Gastrocnemius medialis (tissue), 4 donors: ENCODE measurements at regions not wholly inside any gene's neighbourhood (a gene's known extent, or its start where the extent isn't known, plus 50 kb on each side); places are given as distances from the start of the nearest gene placed in this dataset.

Experiments used
- ATAC-seq, 2 donors: fragments of 150-250 bp; one replicate each; pipeline ENCODE4 v1.9.1; 2016
- DNase-seq, 2 donors: peaks; one replicate each; pipeline ENCODE4 v3.0.0-alpha.2; 2019
- H3K27ac ChIP-seq, 4 donors: fragments of 200-600 bp; sonication (generic); 1 replicate in 1 of 4; 2 replicates in 3 of 4; pipeline ENCODE4 v1.5.1; 2016 to 2018; ENCODE audit warnings: mild to moderate bottlenecking in 2 of 4, moderate library complexity in 1 of 4
- H3K27me3 ChIP-seq, 3 donors: fragments of 200-600 bp; sonication (generic) in 2 of 3; 1 replicate in 1 of 3; 2 replicates in 2 of 3; pipeline versions ENCODE4 v1.5.1 to v1.6.0; 2016 to 2019; ENCODE audit warnings: mild to moderate bottlenecking in 1 of 3, moderate library complexity in 1 of 3
- H3K36me3 ChIP-seq, 2 donors: fragments of 200-600 bp; sonication (generic) in 1 of 2; one replicate each; pipeline ENCODE4 v1.5.1; 2017 to 2018
- H3K4me1 ChIP-seq, 2 donors: fragments of 200-600 bp; sonication (generic) in 1 of 2; one replicate each; pipeline ENCODE4 v1.5.1; 2016 to 2017; ENCODE audit warnings: mild to moderate bottlenecking in 2 of 2
- H3K4me3 ChIP-seq, 4 donors: fragments of 200-600 bp; sonication (generic) in 3 of 4; 1 replicate in 1 of 4; 2 replicates in 3 of 4; pipeline ENCODE4 v1.5.1; 2016 to 2019; ENCODE audit warnings: mild to moderate bottlenecking in 2 of 4
- H3K9me3 ChIP-seq, 3 donors: fragments of 200-600 bp; sonication (generic) in 2 of 3; 1 replicate in 1 of 3; 2 replicates in 2 of 3; pipeline ENCODE4 v1.5.1; 2016 to 2019
- POLR2A ChIP-seq, 2 donors: fragments of 450-650 bp; IDR thresholded peaks; one replicate each; pipeline ENCODE4 v1.6.1; 2017; ENCODE audit warnings: antibody characterized with exemption in 2 of 2, mild to moderate bottlenecking in 2 of 2, moderate library complexity in 2 of 2
- in situ Hi-C, 4 donors: fragments of 200-750 bp; cut with MboI; loops; one replicate each; pipeline versions ENCODE4 v1.15.0 to v1.8.0; 2017; ENCODE audit warnings: low sequenced_read_pairs in 4 of 4
- intact Hi-C: fragments of 100-400 bp; cut with DNase I; formaldehyde crosslinking; loops from one replicate; pipeline ENCODE4 v1.15.1; 2023; ENCODE audit warnings: low total_unique reads
- TF ChIP-seq, protein P1 (sequence below), 5 experiments: fragments of 450-650 bp in 3 of 5; fragments of 200-600 bp in 2 of 5; sonication (generic) in 2 of 5; IDR thresholded peaks in 4 of 5; conservative IDR thresholded peaks in 1 of 5; 1 replicate in 4 of 5; 2 replicates in 1 of 5; pipeline ENCODE4 v1.5.1; 2016 to 2019; ENCODE audit warnings: antibody characterized with exemption in 5 of 5, mild to moderate bottlenecking in 3 of 5, moderate library complexity in 3 of 5

DNA sequence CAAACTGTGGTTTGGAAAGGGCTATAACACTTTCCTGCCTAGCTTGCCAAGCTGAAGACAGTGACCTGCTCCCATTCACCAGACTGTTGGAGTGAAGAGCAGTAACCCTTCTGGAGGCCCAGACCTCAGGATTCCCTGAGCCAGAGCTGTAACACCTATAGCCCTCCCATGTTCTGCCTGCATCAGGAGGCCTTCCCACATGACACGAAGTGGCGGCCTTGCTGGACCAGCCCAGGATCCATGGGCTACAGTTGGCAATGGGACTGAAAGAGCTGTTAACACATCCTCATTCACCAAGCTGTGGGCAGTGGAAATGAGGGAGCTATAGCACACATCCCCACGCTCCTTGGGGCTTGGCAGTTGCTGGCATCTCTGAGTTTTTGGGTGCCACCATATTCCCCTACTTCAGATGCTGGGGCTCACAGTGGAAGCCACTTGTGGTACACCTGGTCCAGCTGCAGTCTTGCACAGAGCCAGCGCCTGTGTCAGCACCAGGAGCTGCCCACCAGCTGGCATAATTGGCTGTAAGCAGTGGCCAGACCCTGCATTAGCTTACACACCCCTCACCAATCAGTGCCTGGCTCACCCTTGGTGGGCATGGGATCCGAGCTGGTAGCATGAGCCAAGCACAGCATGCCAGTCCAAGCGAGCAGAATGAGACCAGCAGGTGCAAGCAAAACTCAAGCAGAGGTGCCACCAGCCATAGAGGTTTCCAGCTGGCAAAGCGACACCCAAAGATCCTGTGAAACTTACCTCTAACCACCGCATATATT, 1029.3 kb downstream of the TECRL start:
- Histone ChIP-seq H3K27ac (no peak overlapping the region), H3K4me1 (no peaks in the 10 kb centered on the region), H3K27me3 (no peaks in the 10 kb centered on the region), H3K36me3 (no peaks in the 10 kb centered on the region), H3K4me3 (no peak overlapping the region), H3K9me3 (no peaks in the 10 kb centered on the region)
- intact Hi-C loops (no loop called here), in situ Hi-C loops (no loop called here)
- TF ChIP-seq, protein P1, sequence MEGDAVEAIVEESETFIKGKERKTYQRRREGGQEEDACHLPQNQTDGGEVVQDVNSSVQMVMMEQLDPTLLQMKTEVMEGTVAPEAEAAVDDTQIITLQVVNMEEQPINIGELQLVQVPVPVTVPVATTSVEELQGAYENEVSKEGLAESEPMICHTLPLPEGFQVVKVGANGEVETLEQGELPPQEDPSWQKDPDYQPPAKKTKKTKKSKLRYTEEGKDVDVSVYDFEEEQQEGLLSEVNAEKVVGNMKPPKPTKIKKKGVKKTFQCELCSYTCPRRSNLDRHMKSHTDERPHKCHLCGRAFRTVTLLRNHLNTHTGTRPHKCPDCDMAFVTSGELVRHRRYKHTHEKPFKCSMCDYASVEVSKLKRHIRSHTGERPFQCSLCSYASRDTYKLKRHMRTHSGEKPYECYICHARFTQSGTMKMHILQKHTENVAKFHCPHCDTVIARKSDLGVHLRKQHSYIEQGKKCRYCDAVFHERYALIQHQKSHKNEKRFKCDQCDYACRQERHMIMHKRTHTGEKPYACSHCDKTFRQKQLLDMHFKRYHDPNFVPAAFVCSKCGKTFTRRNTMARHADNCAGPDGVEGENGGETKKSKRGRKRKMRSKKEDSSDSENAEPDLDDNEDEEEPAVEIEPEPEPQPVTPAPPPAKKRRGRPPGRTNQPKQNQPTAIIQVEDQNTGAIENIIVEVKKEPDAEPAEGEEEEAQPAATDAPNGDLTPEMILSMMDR (IDR thresholded peaks at IDR 0.05 in 4 of 5, conservative IDR thresholded peaks at IDR 0.05 in 1 of 5) = no peak
- no peak for TF ChIP-seq POLR2A (IDR thresholded peaks at IDR 0.05)
- DNase-seq (no peak), ATAC-seq (no peak)

GRCh38 chr4:63371001-63371400, 1038.2 kb downstream of the TECRL start:
- no peaks in the 10 kb centered on the region for H3K9me3 ChIP-seq
- no peak for DNase-seq
- ATAC-seq = no peak
- no peaks in the 10 kb centered on the region for H3K4me1 ChIP-seq
- H3K27me3 ChIP-seq = no peaks in the 10 kb centered on the region
- TF ChIP-seq, protein P1 (IDR thresholded peaks at IDR 0.05 in 4 of 5, conservative IDR thresholded peaks at IDR 0.05 in 1 of 5) = no peak
- no peak for TF ChIP-seq POLR2A (IDR thresholded peaks at IDR 0.05)
- H3K27ac ChIP-seq = no peak overlapping the region
- no peak overlapping the region for H3K4me3 ChIP-seq
- intact Hi-C loops = no loop called here
- in situ Hi-C loops = no loop called here
- no peaks in the 10 kb centered on the region for H3K36me3 ChIP-seq

- in situ Hi-C loops (no loop called here), intact Hi-C loops (no loop called here)
- no peaks in the 10 kb centered on the region for H3K36me3 ChIP-seq
- no peak overlapping the region for H3K4me3 ChIP-seq
- H3K4me1 ChIP-seq = no peaks in the 10 kb centered on the region
- H3K27me3 ChIP-seq = no peaks in the 10 kb centered on the region
- no peak overlapping the region for H3K27ac ChIP-seq
- ATAC-seq = no peak
- H3K9me3 ChIP-seq = no peaks in the 10 kb centered on the region
- no peak for DNase-seq
- TF ChIP-seq, protein P1 (IDR thresholded peaks at IDR 0.05 in 4 of 5, conservative IDR thresholded peaks at IDR 0.05 in 1 of 5) = no peak
- TF ChIP-seq POLR2A (IDR thresholded peaks at IDR 0.05) = no peak
Measured at GRCh38 chr4:63361628-63362027, 1047.6 kb downstream of the TECRL start.

GRCh38 chr4:63361066-63361465, 1048.2 kb downstream of the TECRL start:
- Histone ChIP-seq H3K9me3 (no peaks in the 10 kb centered on the region), H3K4me1 (no peaks in the 10 kb centered on the region), H3K36me3 (no peaks in the 10 kb centered on the region), H3K27ac (no peak overlapping the region), H3K4me3 (no peak overlapping the region), H3K27me3 (no peaks in the 10 kb centered on the region)
- no peak for ATAC-seq
- TF ChIP-seq, protein P1 (IDR thresholded peaks at IDR 0.05 in 4 of 5, conservative IDR thresholded peaks at IDR 0.05 in 1 of 5) = no peak
- TF ChIP-seq POLR2A (IDR thresholded peaks at IDR 0.05) = no peak
- intact Hi-C loops (no loop called here), in situ Hi-C loops (no loop called here)
- DNase-seq = no peak

DNA sequence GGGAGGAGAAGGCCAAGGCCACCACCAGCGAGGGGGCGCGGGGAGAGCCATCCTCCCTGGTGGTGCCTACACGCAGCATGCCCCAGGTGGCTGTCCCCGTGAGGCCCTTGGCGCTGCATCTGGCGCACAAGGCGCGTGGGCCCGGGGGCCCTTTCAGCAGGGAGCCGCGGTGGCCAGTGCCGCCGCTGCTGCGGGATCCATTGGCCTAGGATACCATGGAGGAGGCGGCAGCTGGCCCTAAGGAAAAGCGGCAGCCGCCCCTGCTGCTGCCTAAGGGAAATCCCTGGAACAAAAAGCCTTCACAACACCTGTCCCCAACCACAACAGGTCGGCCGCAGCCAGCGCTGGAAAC, 1059.6 kb downstream of the TECRL start:
- H3K27ac ChIP-seq = no peak overlapping the region
- intact Hi-C loops = no loop called here
- H3K9me3 ChIP-seq = no peaks in the 10 kb centered on the region
- in situ Hi-C loops = no loop called here
- ATAC-seq (no peak), DNase-seq (no peak)
- H3K27me3 ChIP-seq = no peaks in the 10 kb centered on the region
- no peak overlapping the region for H3K4me3 ChIP-seq
- TF ChIP-seq POLR2A (IDR thresholded peaks at IDR 0.05) = no peak
- TF ChIP-seq, protein P1 (IDR thresholded peaks at IDR 0.05 in 4 of 5, conservative IDR thresholded peaks at IDR 0.05 in 1 of 5) = no peak
- H3K36me3 ChIP-seq = no peaks in the 10 kb centered on the region
- no peaks in the 10 kb centered on the region for H3K4me1 ChIP-seq
